ENCODE measurements at regions not wholly inside any gene's neighbourhood (a gene's known extent, or its start where the extent isn't known, plus 50 kb on each side); places are given as distances from the start of the nearest gene placed in this dataset.

- H3K9ac ChIP-seq (ENCODE audit: low read depth, low read length) = no peak overlapping the region
- H3K4me1 ChIP-seq (ENCODE audit: insufficient read depth, low read length) = peaks cover 14% of the 10 kb centered on the region
- peaks cover 7% of the 10 kb centered on the region for H3K9me3 ChIP-seq (ENCODE audit: control insufficient read depth, insufficient read depth, low read length)
- no peaks in the 10 kb centered on the region for H3K36me3 ChIP-seq (ENCODE audit: insufficient read depth, low read length)
These were observed 452.9 kb downstream of the TMEM135 start for GRCh38 chr11:87490671-87491070.

- no peak overlapping the region for H3K9ac ChIP-seq (ENCODE audit: low read depth, low read length)
- H3K4me1 ChIP-seq (ENCODE audit: insufficient read depth, low read length) = no peaks in the 10 kb centered on the region
- no peaks in the 10 kb centered on the region for H3K9me3 ChIP-seq (ENCODE audit: control insufficient read depth, insufficient read depth, low read length)
- H3K36me3 ChIP-seq (ENCODE audit: insufficient read depth, low read length) = no peaks in the 10 kb centered on the region
These were observed 446.8 kb downstream of the TMEM135 start for GRCh38 chr11:87484566-87484965.

- Histone ChIP-seq H3K4me1 (ENCODE audit: insufficient read depth, low read length) (0 out of 2 replicates have a peak, but pooled peaks cover 3% of the 10 kb centered on the region), H3K9ac (ENCODE audit: low read depth, low read length) (no peak overlapping the region), H3K36me3 (ENCODE audit: insufficient read depth, low read length) (no peaks in the 10 kb centered on the region), H3K9me3 (ENCODE audit: control insufficient read depth, insufficient read depth, low read length) (peaks cover 2% of the 10 kb centered on the region; the same call in 1 of the 2 replicates)
These were observed 439.6 kb downstream of the TMEM135 start for GRCh38 chr11:87477321-87477720.

DNA sequence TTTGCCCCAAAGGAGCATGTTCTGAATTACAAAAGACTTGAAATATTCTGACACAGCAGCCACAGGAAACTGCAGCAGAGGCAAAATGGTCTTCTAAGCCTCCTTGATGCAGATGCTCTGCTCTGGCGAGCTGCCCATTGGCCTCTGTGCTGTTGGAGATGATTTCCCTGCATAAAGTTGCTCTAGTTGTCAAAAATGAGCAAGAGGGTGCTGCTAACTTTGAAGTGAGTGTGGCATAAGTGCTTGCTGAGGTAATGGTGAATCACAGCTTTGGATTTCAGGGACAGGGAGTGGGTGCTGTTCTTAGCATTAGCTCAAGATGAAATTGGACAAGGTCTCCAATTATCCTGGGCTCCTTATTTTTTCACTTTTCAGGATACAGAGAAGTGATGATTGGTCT is 435.4 kb downstream of the TMEM135 start:
- Histone ChIP-seq H3K9me3 (ENCODE audit: control insufficient read depth, insufficient read depth, low read length) (peaks cover under 1% of the 10 kb centered on the region; the same call in 1 of the 2 replicates), H3K9ac (ENCODE audit: low read depth, low read length) (no peak overlapping the region), H3K36me3 (ENCODE audit: insufficient read depth, low read length) (no peaks in the 10 kb centered on the region), H3K4me1 (ENCODE audit: insufficient read depth, low read length) (0 out of 2 replicates have a peak, but pooled peaks cover 3% of the 10 kb centered on the region)

GRCh38 chr11:87466223-87466622 is 428.5 kb downstream of the TMEM135 start:
- Histone ChIP-seq H3K9me3 (ENCODE audit: control insufficient read depth, insufficient read depth, low read length) (no peaks in the 10 kb centered on the region), H3K4me1 (ENCODE audit: insufficient read depth, low read length) (peaks cover 2% of the 10 kb centered on the region; the same call in 1 of the 2 replicates)

GRCh38 chr11:87465716-87466115 is 428.0 kb downstream of the TMEM135 start:
- Histone ChIP-seq H3K4me1 (ENCODE audit: insufficient read depth, low read length) (peaks cover 2% of the 10 kb centered on the region; the same call in 1 of the 2 replicates), H3K9me3 (ENCODE audit: control insufficient read depth, insufficient read depth, low read length) (no peaks in the 10 kb centered on the region), H3K36me3 (ENCODE audit: insufficient read depth, low read length) (no peaks in the 10 kb centered on the region), H3K9ac (ENCODE audit: low read depth, low read length) (no peak overlapping the region)

More at GRCh38 chr11:87466223-87466622, 428.5 kb downstream of the TMEM135 start:
- Histone ChIP-seq H3K36me3 (ENCODE audit: insufficient read depth, low read length) (no peaks in the 10 kb centered on the region), H3K9ac (ENCODE audit: low read depth, low read length) (no peak overlapping the region)

DNA sequence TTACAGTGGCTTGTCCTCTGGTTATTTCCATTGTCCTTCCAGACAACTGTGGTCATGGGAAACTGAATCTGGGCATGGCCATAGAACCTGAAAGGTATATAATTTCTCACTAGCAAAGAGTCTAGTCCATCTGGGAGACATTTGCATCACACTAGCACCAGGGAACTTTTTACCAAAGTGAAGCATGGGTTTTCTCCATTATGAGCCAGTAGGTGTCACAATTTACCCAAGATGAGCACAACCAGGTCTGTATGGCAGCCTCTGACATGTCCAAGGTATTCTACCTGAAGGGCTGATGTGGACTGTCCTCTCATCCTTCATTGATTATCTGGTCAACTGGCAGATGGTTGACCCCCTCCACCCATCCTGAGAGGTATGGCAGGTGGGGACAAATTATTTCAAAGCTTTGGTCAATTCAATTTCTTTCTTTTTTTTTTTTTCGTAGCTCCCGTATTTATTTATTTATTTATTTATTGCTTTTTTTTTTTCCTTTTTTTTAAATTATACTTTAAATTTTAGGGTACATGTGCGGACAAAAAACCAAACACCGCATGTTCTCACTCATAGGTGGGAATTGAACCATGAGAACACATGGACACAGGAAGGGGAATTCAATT is 425.9 kb downstream of the TMEM135 start:
- Histone ChIP-seq H3K9ac (ENCODE audit: low read depth, low read length) (no peak overlapping the region), H3K4me1 (ENCODE audit: insufficient read depth, low read length) (peaks cover 2% of the 10 kb centered on the region; the same call in 1 of the 2 replicates), H3K36me3 (ENCODE audit: insufficient read depth, low read length) (no peaks in the 10 kb centered on the region), H3K9me3 (ENCODE audit: control insufficient read depth, insufficient read depth, low read length) (no peaks in the 10 kb centered on the region)

DNA sequence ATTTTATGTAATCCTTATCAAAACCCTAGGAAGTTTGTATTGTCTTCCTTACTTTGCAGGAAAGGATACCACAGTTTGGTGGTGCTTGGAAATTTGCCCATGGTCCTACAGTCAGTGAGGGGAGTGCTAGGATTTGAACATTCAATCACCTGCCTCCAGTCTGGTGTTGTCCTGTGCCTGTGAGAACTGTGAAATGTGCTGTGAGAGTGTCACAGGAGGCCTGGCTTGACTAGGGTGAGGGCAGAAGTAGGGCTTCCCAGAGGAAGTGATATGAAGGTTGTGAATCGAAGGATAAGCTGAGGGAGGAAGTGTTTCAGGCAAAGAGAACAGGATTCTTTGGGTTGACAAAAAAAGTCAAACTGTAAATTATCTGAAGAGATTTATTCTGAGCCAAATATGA is 424.4 kb downstream of the TMEM135 start:
- Histone ChIP-seq H3K36me3 (ENCODE audit: insufficient read depth, low read length) (no peaks in the 10 kb centered on the region), H3K4me1 (ENCODE audit: insufficient read depth, low read length) (peaks cover 2% of the 10 kb centered on the region; the same call in 1 of the 2 replicates), H3K9me3 (ENCODE audit: control insufficient read depth, insufficient read depth, low read length) (no peaks in the 10 kb centered on the region), H3K9ac (ENCODE audit: low read depth, low read length) (no peak overlapping the region)

- H3K36me3 ChIP-seq (ENCODE audit: insufficient read depth, low read length) = no peaks in the 10 kb centered on the region
- H3K9ac ChIP-seq (ENCODE audit: low read depth, low read length) = no peak overlapping the region
- peaks cover 2% of the 10 kb centered on the region; the same call in 1 of the 2 replicates for H3K4me1 ChIP-seq (ENCODE audit: insufficient read depth, low read length)
- H3K9me3 ChIP-seq (ENCODE audit: control insufficient read depth, insufficient read depth, low read length) = no peaks in the 10 kb centered on the region
These were observed 423.3 kb downstream of the TMEM135 start for GRCh38 chr11:87460842-87461637.

- H3K4me1 ChIP-seq (ENCODE audit: insufficient read depth, low read length) = peaks cover 2% of the 10 kb centered on the region; the same call in 1 of the 2 replicates
- H3K9ac ChIP-seq (ENCODE audit: low read depth, low read length) = no peak overlapping the region
- H3K36me3 ChIP-seq (ENCODE audit: insufficient read depth, low read length) = no peaks in the 10 kb centered on the region
- H3K9me3 ChIP-seq (ENCODE audit: control insufficient read depth, insufficient read depth, low read length) = no peaks in the 10 kb centered on the region
These were observed 422.5 kb downstream of the TMEM135 start for GRCh38 chr11:87460279-87460678.

DNA sequence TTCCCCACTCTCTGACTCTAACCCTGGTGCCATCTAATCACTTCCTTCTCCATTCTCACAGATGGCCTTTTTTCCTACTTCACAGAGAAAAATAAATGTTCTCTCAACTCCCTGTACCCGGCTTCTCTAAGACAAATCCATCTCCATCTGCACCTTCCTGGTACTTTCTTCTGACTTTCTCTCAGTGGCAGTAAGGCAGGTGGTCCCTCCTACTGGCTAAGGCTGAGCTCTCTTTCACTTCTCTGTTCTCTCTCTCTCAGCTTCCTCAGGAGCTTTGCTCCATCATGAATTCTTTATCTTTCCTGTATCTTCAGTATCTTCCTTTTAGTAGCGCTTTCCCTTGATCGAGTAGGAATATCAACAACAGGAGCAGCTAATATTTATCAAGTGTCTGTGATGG is 421.6 kb downstream of the TMEM135 start:
- Histone ChIP-seq H3K4me1 (ENCODE audit: insufficient read depth, low read length) (peaks cover 2% of the 10 kb centered on the region; the same call in 1 of the 2 replicates), H3K36me3 (ENCODE audit: insufficient read depth, low read length) (no peaks in the 10 kb centered on the region), H3K9ac (ENCODE audit: low read depth, low read length) (no peak overlapping the region), H3K9me3 (ENCODE audit: control insufficient read depth, insufficient read depth, low read length) (no peaks in the 10 kb centered on the region)

DNA sequence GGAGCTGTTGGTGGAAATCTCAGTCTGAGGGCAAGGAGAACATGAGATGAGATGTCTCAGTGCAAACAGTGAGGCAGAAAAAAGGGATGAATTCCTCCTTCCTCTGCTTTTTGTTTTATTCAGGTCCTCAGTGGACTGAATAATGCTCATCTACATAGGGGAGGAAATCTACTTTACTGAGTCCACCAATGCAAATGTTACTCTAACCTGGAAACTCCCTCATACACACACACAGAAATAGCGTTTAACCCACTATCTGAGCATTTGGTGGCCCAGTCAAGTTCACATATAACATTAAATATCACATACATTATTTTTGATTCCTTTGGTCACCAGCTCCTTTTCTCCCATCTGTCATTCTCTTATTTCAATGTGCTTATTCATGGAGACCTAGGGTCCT is 418.8 kb downstream of the TMEM135 start:
- Histone ChIP-seq H3K9ac (ENCODE audit: low read depth, low read length) (no peak overlapping the region), H3K9me3 (ENCODE audit: control insufficient read depth, insufficient read depth, low read length) (no peaks in the 10 kb centered on the region), H3K36me3 (ENCODE audit: insufficient read depth, low read length) (no peaks in the 10 kb centered on the region), H3K4me1 (ENCODE audit: insufficient read depth, low read length) (no peaks in the 10 kb centered on the region)

DNA sequence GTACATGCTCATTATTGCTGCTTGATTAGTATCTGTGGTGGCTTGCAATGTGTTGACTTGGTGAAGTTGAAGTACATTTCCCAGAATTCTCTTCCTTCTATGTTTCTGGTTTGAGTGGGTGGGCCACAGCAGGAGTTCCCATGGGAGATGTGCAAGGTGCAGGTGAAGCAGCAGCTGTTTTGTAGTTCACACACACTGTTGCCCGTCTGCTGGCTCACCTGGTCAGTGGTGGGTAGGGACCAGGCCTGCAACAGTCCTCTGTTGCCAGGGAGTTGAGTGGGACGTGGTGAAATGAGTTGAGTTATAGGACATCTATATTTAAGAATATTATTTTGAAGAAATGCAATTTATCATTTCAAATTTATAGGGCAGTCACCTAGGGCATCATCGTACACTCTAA is 417.4 kb downstream of the TMEM135 start:
- Histone ChIP-seq H3K9me3 (ENCODE audit: control insufficient read depth, insufficient read depth, low read length) (no peaks in the 10 kb centered on the region), H3K9ac (ENCODE audit: low read depth, low read length) (no peak overlapping the region), H3K4me1 (ENCODE audit: insufficient read depth, low read length) (no peaks in the 10 kb centered on the region)

GRCh38 chr11:87454241-87454640 is 416.5 kb downstream of the TMEM135 start:
- Histone ChIP-seq H3K9ac (ENCODE audit: low read depth, low read length) (no peak overlapping the region), H3K4me1 (ENCODE audit: insufficient read depth, low read length) (no peaks in the 10 kb centered on the region)

More for the DNA sequence above, 417.4 kb downstream of the TMEM135 start:
- no peaks in the 10 kb centered on the region for H3K36me3 ChIP-seq (ENCODE audit: insufficient read depth, low read length)

More at GRCh38 chr11:87454241-87454640, 416.5 kb downstream of the TMEM135 start:
- Histone ChIP-seq H3K36me3 (ENCODE audit: insufficient read depth, low read length) (no peaks in the 10 kb centered on the region), H3K9me3 (ENCODE audit: control insufficient read depth, insufficient read depth, low read length) (no peaks in the 10 kb centered on the region)

All from ES-I3 (cell line).